HG02884 (cell line): ENCODE measurements at regions not wholly inside any gene's neighbourhood (a gene's known extent, or its start where the extent isn't known, plus 50 kb on each side); places are given as distances from the start of the nearest gene placed in this dataset.

ENCODE experiments used
- ATAC-seq: cut with Tn5 transposase; IDR thresholded peaks from one replicate; pipeline ENCODE4 v1.9.1; 2021; ENCODE audit warnings: mild to moderate bottlenecking, moderate library complexity; ENCODE audit not compliant: unreplicated experiment

DNA sequence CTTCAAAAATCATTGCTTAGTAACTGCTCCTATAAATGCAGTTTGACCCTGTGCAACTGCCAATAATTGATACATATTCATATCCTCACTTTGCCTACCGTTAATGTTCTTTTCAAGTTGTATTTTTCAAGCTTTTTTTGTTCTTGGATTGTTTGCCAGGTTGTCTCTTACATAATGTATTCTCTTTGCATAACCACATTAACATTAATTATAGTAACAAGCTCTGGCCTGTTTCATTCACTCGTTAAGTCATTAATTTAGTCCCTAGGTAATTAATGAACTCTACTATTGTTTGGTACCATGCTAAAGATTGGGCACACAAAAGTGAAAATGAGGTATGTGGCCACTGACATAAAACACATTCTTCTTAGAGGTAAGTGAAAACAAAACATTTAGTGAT is 1338.8 kb downstream of the NSUN3 start:
- no peak for ATAC-seq

DNA sequence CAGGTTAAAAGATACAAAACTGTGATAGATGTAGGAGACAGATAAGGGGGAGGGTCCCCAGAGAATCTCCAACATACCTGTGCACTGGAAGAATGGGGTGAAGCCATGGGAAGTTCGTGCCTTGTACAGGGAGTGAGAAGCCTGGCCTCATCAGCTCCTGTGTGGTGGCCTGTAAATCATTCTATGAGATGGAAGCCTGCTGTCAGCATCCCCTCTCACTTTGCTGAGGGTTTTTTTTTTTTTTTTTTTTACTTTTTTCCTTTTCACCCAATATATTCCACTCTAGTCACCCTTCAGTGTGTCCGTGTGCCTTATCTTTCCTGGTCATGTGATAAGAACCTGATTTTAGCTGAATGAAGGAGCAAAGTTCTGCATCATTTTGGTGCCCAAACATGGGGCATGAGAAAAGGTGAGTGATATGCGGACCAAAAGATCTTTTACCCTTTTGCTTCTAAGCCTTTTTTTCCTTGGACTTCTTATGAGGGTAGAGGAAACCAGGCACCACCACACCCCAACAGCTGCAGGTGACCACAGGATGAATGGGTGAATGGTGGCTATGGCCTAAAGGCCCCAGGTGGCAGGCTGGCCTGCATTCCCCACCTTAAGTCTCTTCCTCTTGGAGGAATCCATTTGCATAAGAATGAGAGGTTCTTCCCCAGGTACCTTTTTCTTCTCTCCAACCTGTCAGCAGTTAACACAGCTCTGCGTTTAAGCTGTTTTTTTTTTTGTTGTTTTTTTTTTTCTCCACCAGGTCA is 1345.0 kb downstream of the NSUN3 start:
- ATAC-seq, result no peak

DNA sequence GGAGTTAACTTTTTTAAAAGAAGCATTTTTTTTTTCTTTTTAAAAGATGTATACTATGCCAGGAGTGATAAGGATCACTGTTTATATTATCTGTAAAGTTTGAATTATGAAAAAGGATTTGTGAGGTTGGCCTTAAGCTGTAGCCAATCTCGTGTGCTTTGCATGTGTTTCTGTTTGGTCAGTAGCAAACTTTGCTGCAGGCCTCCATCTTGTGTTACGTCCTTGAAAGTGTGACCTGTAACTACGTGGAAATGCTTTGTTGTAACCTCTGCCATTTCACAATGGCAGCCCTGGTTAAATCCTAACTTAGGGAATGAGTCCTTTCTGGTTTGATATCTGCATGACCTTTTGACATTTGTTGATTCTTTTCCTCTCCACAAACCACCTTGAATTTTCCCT is 1345.6 kb downstream of the NSUN3 start:
- no peak for ATAC-seq

DNA sequence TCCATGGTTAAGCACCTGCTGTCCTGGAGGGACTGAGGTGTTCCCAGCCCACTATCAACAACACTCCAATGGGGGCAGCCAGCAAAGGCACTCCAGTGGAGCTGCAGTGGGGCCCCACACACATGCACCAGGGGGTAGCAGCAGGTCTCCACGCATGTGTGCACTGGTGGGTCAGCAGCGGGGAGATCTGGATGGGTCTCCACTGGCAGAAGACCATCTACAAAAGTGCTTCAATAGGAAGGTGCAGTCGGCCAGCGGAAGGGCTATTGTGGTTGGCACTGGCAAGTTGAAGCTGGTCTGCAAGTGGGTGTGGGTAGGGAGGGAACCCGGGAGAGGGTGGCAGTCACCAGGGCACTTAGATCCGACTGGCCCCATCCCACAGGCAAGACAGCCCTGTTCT is 1355.4 kb downstream of the NSUN3 start:
- ATAC-seq, result no peak

DNA sequence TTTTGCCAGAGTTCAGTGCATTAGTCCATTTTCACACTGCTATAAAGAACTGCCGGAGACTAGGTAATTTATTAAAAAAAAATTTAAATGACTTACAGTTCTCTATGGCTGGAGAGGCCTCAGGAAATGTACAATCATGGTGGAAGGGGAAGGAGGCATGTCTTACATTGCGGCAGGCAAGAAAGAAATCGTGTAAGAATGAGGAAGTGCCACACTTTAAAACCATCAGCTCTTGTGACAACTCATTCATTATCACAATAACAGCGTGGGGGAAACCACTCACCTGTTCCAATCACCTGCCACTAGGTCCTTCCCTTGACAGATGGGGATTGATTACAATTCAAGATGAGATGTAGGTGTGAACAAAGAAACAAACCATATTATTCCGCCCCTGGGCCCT is 1361.4 kb downstream of the NSUN3 start:
- no peak for ATAC-seq

DNA sequence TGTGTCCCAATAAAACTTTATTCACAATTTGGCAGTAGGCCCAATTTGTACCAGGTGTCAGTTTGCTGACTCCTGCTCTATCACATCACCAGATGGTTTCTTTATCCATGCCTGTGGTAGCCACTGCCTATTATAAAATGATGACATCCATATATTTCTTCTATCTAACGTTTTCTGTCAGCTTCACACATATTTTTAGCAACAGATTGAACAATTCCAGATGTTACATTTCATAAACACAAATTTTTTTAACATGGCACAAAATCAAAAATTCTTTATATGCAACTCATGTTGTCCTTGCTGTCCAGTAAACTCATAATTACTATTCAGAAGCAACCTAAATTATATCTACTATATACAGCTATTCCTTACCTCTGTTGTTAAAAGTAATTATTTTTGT is 1371.6 kb downstream of the NSUN3 start:
- no peak for ATAC-seq

DNA sequence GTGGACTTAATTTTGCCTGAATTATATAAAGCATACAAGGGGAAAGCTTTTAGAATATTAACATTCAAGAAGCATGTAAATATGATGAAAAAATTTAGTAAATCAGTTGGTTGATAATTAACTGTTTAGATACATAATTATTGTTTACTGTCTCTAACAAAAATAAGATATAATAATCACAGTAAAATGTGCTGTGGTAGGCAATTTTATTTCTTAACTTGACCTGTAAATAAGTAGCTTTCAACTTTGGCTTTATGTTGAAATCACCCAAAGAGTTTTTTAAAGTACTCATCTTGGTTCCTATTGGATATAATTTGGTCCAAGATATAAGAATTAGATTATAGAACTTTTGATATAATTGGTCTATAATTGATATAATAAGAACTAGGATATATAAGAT is 1374.5 kb downstream of the NSUN3 start:
- no peak for ATAC-seq

DNA sequence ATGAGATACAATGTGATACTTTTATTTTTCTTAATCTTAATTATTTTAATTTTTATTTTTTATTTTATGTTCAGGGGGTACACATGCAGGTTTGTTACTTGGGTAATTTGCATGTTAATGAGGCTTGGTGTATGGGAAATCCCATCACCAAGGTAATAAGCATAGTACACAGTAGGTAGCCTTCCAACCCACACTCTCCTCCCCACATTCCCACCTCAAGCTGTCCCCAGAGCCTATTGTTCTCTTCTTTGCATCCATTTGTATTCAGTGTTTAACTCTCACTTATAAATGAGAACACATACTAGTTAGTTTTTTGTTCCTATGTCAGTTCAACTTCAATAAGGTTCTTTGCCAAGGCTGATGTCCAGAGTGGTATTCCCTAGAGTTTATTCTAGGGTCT is 1375.4 kb downstream of the NSUN3 start:
- ATAC-seq, result no peak

DNA sequence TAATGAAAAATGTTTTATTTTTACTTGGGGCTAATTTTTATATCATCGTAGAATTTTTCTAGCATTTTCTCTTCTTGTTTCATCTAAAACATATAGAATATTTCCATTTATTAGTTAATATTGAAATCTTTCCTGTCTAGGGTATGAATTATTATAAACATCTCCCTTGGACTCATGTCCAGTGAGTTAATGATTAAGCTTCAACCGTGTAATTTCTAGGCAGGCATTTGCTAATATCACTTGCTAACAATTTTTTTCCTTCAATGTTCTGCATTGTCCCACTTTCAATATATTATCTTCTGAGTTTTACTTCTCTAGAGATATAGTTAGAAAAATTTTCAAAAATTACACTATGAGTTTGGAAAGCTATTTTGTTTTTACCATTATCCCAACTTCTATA is 1371.6 kb upstream of the EPHA6 start:
- ATAC-seq, result no peak

DNA sequence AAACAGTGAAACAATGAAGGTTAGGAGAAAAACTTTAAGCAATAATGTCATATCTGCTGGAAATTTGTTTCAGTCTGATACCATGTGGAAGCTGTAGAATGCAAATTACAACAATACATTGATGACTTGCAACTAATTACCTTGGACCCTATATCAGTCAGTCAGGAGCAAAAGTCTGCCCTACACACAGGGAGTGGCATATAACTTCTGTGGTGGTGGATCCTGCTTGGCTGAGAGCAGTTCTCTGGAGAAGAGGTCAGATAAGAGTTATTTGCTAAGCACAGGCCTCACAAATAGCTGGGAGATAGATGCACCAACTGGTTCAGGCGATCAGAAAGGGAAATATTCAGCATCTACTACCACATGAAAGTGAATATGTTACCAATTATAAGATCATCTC is 1364.6 kb upstream of the EPHA6 start:
- no peak for ATAC-seq

DNA sequence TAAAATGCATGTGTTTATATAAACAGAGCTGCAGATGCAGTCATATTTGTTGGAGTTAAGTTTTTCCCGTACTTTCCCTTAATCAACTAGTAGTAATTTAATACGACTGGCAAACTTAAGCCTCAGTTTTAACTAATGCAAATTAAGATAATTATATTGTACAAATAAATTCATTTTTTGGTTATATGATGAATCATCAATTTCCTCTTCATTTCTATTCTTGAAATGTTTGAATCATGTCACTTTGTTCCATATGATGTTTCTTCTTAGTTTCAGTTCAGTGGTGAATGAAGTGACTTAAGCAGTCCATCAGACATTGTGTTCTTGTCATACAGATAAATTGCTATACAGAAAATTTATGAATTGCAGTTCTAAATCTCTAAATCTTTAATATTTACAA is 1361.2 kb upstream of the EPHA6 start:
- ATAC-seq, result no peak

DNA sequence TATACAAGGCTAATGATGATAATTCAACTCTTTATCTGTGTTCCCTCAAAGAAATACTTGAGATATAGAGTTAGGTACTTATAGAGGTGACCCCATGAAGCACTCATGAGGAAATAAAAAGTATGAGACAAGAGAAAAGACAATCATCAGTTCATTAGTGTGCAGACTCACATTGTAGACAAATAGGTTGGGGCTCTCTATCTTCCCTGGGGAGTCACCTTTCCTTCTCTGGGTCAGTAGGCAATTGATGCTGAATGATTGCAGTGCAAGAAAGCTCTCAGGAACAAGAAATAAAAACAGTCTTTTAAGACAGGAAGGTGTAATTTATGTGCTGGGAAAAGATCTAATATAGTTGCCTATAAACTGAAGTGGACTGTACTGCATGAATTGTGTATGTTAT is 1357.6 kb upstream of the EPHA6 start:
- no peak for ATAC-seq

DNA sequence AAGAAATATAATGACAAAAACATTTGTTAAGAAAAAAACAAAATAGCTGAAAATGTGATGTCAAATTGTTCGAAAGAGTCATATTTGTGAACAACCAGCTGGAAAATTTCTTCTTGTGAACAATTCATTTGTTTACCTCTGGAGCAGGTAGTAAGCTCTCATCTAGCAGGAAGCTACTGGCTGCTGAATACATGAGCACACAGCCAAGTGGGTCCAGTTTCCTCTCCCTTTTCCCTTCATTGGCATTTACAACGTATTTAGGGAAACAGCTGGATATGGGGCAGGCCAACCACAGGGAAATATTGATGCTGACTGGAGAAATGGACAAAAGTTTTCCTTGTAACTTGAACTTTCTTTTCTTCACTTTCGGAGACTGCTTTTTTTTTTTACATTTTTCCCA is 1354.7 kb upstream of the EPHA6 start:
- ATAC-seq, result no peak

DNA sequence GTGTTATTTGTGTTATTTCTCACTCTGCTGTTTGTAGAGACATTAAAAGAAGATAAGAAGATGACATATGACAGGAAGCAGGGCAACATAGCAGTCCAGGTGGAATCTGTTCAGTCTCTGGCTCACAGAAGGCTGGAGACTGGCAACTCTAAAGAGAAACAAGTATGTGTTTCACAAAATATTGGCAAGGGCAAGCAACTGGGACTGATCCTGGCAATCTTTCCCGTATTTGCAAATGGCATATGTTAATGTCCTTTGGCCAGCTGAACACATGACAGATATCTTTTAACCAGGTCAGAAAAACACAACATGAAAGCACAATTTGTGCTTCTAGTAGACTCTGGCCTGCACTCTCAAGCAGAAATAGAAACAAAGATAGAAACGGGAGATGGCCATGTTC is 1354.1 kb upstream of the EPHA6 start:
- ATAC-seq, result no peak

DNA sequence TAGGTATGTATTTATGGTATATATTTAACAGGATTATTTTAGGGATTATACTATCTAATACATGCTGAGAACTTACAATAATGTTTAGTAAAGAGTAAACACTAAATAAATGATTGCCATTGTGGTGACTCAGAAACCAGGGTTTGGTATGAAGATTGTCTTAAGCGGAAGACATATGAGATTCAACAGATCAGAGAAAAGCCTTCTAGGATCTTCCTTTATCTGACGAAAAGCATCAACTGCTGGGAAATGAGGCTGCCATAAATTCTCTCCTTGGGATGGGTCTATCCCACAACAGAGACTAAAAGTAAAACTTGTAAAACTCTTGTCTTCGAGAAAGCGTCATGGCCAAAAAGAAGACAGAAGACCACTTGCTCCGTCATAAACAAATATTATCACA is 1352.2 kb upstream of the EPHA6 start:
- ATAC-seq, result no peak

DNA sequence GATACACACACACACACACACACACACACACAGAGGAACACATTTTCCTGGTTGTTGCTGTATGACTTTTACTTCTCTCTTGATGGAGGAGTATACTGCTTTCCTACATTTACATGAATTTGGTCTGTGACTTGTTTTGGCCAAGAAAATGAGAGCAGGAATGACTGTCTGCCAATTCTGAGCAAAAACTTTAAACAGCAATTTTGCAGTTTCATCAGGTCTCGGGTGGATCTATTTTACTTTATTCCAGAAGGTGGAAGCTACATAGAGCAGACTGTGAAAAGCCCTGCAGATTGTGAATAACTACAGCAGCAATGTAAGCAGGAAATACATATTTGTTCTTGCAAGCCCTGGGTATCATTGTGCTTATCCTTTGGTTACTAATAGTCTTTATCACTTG is 1350.0 kb upstream of the EPHA6 start:
- no peak for ATAC-seq

DNA sequence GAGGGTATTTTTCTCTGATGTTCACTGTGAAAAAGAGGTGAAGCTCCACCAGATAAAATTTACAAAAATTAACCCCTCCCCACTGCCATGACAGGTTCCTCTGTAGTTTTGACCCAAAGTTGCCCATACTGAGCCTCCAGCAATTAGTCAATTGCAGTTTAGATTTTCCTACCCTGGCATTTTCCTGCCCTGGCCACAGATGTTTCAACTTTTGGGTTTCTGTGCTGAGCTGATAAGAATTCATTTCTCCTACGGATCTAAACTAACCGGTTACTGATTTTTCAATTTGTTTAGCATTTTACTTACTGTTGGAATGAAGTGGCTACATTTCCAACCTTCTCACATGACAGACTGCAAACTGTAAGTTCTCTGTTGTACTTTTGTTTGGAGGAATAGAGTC is 1346.1 kb upstream of the EPHA6 start:
- ATAC-seq, result no peak

DNA sequence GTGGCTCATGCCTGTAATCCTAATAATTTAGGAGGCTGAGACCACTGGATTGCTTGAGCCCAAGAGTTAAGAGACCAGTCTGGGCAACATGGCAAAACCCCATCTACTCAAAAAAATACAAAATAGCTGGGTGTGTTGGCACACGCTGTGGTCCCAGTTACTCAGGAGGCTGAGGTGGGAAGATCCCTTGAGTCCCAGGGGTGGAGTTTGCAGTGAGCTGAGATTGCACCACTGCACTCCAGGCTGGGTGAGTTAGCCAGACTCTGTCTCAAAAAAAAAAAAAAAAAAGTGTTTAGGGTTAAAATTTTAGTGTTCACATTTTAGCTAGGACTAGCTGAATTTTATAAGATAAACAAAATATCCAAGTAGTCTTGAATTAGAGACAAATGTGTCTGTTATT is 1340.1 kb upstream of the EPHA6 start:
- ATAC-seq, result no peak

DNA sequence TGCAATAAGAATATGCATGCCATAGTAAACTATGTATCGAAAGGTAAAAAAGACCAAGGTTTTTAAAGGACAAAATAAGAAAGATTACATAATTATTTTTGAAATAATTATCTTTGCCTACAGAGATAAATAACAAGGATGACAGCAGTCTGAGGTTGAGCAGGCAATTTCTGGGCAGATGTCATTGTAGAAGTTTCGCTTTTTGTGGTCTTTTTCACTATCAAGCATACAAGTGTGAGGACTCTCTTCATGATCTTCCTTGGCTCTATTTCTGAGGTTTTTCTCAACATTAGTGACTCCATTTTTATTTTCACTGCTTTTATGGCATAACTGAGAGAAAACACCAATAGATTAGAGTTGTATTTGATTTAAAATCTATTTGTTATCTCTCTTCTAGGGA is 1337.9 kb upstream of the EPHA6 start:
- ATAC-seq, result no peak

DNA sequence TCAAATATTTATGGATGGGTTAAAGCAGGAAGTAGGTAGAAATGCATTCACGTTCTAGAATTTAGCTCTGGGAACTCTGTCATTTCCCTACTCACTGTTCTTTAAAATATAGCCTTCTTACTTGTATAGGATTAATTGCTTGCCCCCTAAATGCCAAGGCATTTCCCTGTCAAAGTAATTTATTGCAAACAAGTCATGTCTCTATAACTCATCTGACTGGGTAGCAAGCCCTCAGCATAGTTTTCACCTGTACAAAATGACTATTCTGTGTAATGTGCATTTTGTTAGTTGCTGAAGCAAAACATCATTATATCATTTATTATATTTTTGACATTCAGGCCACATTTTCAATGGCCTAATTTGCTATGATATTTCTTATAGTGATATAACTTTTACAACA is 1308.2 kb upstream of the EPHA6 start:
- no peak for ATAC-seq

DNA sequence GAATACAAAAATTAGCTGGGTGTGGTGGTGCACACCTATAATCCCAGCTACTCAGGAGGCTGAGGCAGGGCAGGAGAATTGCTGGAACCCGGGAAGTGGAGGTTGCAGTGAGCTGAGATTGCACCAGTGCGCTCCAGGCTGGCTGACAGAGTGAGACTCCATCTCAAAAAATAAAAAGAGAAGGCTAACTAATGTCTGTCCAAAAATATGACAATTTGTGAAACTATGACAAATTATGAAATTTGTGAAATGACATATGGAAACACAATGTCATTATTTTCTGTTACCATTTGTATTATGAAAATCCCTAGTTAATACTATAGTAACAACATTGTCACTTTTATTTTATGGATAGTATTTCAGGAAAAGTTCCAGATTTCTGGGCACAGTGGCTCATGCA is 1306.3 kb upstream of the EPHA6 start:
- ATAC-seq, result no peak

DNA sequence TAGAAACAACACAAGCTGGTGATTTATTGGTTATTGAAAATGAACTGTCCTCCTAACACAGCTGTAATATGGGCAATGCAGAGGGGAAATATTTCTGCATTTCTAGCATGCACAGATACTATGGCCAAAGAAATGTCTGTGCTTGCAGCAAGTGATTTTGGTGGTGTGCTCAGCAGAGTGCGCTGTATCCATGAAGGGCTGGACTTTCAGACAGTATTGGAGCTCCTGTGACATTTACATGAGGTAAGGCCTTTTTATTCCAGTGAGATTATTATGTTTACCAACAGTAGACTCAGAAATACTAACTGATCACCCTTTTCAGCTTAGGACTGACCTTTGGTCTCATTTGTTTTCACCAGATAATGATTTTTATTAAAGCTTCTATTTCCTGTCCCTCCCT is 1302.6 kb upstream of the EPHA6 start:
- no peak for ATAC-seq

DNA sequence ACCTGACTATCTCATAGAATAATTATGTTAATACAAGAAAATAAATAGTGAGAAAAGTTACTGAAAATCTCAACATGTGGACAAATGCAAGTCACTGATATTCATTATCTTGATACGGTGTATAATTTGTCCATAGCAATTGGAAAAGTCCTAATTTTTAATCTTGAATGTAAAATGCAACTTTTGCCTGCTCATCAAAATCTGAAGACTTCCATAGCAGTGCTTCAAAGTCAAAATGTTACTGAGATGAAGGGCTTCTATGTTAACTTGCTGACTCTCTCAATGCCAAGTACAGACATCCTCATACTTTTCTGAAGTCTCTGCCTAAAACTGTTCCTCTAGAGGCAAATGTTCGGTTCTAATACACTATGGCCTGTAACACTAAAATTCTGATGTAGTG is 1300.1 kb upstream of the EPHA6 start:
- no peak for ATAC-seq
